Activated CD4-positive, alpha-beta T cell treated with anti-CD3 and anti-CD28 coated beads, Interleukin-2, amount 10 ng/mL, durations not matched to agents 24 days and 14 days (primary cell): ENCODE measurements at regions not wholly inside any gene's neighbourhood (a gene's known extent, or its start where the extent isn't known, plus 50 kb on each side); places are given as distances from the start of the nearest gene placed in this dataset.
"Not testable (repeated sequence)": the region's sequence is repeated elsewhere in the genome, so short reads cannot be mapped to it uniquely, and the experiment has no call there.

ENCODE experiments used
- DNase-seq: peaks from one replicate; pipeline ENCODE4 v3.0.0; 2022
- H3K27ac Mint-ChIP-seq: one replicate; pipeline ENCODE4 v1.8.0; 2022; ENCODE audit warnings: mild to moderate bottlenecking, mixed read lengths
- H3K27me3 Mint-ChIP-seq: one replicate; pipeline ENCODE4 v1.8.0; 2022; ENCODE audit warnings: mixed read lengths
- H3K36me3 Mint-ChIP-seq: one replicate; pipeline ENCODE4 v1.8.0; 2022; ENCODE audit warnings: low read depth, mild to moderate bottlenecking, mixed read lengths
- H3K4me1 Mint-ChIP-seq: one replicate; pipeline ENCODE4 v1.8.0; 2021; ENCODE audit warnings: mixed read lengths
- H3K4me3 Mint-ChIP-seq: one replicate; pipeline ENCODE4 v1.8.0; 2022; ENCODE audit warnings: mild to moderate bottlenecking, moderate library complexity, mixed read lengths
- H3K9me3 Mint-ChIP-seq: one replicate; pipeline ENCODE4 v1.8.0; 2021; ENCODE audit warnings: mixed read lengths
- intact Hi-C: fragments of 100-400 bp; cut with micrococcal nuclease; formaldehyde crosslinking; loops from one replicate; pipeline ENCODE4 v1.15.1; 2023

- Mint-ChIP-seq H3K4me1 (no peaks in the 10 kb centered on the region), H3K27ac (no peak overlapping the region), H3K36me3 (no peaks in the 10 kb centered on the region), H3K4me3 (no peak overlapping the region), H3K9me3 (peaks cover 6% of the 10 kb centered on the region), H3K27me3 (no peaks in the 10 kb centered on the region)
- DNase-seq = no peak
- intact Hi-C loops = no loop called here
These were observed 357.7 kb upstream of the SGO1 start for GRCh38 chr3:20543535-20544226.

DNA sequence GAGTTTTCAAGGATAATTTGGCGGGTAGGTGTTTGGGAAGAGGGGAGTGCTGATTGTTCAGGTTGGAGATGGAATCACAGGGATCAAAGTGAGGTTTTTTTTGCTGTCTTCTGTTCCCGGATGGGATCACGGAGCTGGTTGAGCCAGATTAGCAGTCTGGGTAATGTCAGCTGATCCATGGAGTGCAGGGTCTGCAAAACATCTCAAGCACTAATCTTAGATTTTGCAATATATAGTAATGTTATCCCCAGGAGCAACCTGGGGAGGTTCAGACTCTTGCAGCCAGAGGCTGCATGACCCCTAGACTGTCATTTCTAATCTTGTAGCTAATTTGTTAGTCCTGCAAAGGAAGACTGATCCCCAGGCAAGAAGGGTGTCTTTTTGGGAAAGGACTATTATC is 354.1 kb upstream of the SGO1 start:
- intact Hi-C loops = no loop called here
- H3K9me3 Mint-ChIP-seq = no peaks in the 10 kb centered on the region
- H3K4me1 Mint-ChIP-seq = no peaks in the 10 kb centered on the region
- H3K27ac Mint-ChIP-seq = no peak overlapping the region
- DNase-seq = no peak
- H3K4me3 Mint-ChIP-seq = no peak overlapping the region
- no peaks in the 10 kb centered on the region for H3K27me3 Mint-ChIP-seq
- no peaks in the 10 kb centered on the region for H3K36me3 Mint-ChIP-seq

DNA sequence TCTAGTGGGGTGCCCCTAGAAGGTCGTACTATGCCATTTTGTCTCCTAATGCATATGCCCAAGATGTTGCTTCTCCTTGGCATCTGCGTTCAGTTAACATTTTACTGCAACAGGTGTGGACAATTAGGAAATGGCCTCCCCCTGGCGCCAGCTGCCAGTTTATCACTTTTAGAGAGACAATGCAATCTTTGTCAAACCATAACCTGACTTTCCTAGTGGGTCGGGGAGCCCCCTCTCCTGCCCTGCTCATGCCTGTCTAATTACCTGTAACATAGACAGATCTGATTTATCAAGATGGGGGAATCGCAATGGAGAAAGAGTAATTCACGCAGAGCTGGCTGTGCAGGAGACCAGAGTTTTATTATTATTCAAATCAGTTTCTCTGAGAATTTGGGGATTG is 353.7 kb upstream of the SGO1 start:
- H3K4me3 Mint-ChIP-seq = no peak overlapping the region
- intact Hi-C loops = no loop called here

GRCh38 chr3:20537234-20537633 is 351.2 kb upstream of the SGO1 start:
- H3K36me3 Mint-ChIP-seq = no peaks in the 10 kb centered on the region
- no peaks in the 10 kb centered on the region for H3K4me1 Mint-ChIP-seq
- DNase-seq = no peak
- H3K27ac Mint-ChIP-seq = no peak overlapping the region
- no peak overlapping the region for H3K4me3 Mint-ChIP-seq
- H3K27me3 Mint-ChIP-seq = no peaks in the 10 kb centered on the region
- no peaks in the 10 kb centered on the region for H3K9me3 Mint-ChIP-seq
- intact Hi-C loops = no loop called here

More for the DNA sequence above, 353.7 kb upstream of the SGO1 start:
- no peaks in the 10 kb centered on the region for H3K4me1 Mint-ChIP-seq
- H3K9me3 Mint-ChIP-seq = no peaks in the 10 kb centered on the region
- no peaks in the 10 kb centered on the region for H3K27me3 Mint-ChIP-seq
- no peak for DNase-seq
- no peak overlapping the region for H3K27ac Mint-ChIP-seq
- no peaks in the 10 kb centered on the region for H3K36me3 Mint-ChIP-seq

DNA sequence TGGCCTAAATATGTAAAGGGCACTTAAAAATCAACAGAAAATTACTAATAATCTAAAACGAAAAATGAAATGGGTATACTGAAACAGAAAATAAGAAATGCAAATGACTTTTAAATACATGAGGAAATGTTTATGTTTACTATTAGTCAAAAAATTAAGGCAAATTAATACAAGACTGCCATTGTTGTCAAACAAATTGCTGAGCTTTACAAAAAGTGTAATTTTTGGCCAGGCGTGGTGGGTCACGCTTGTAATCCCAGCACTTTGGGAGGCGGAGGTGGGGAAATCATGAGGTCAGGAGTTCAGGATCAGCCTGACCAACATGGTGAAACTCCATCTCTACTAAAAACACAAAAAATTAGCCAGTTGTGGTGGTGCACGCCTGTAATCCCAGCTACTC is 343.9 kb upstream of the SGO1 start:
- no peak for DNase-seq
- Mint-ChIP-seq H3K27me3 (no peaks in the 10 kb centered on the region), H3K36me3 (no peaks in the 10 kb centered on the region), H3K9me3 (no peaks in the 10 kb centered on the region), H3K4me1 (no peaks in the 10 kb centered on the region), H3K4me3 (no peak overlapping the region), H3K27ac (no peak overlapping the region)
- intact Hi-C loops = no loop called here

- DNase-seq = no peak
- Mint-ChIP-seq H3K9me3 (no peaks in the 10 kb centered on the region), H3K4me3 (no peak overlapping the region), H3K27ac (no peak overlapping the region), H3K27me3 (no peaks in the 10 kb centered on the region), H3K36me3 (no peaks in the 10 kb centered on the region), H3K4me1 (no peaks in the 10 kb centered on the region)
- intact Hi-C loops = no loop called here
These were observed 342.3 kb upstream of the SGO1 start for GRCh38 chr3:20528180-20528770.

- no peaks in the 10 kb centered on the region for H3K27me3 Mint-ChIP-seq
- no peaks in the 10 kb centered on the region for H3K4me1 Mint-ChIP-seq
- no peak overlapping the region for H3K4me3 Mint-ChIP-seq
- no peaks in the 10 kb centered on the region for H3K9me3 Mint-ChIP-seq
- intact Hi-C loops = no loop called here
- no peak overlapping the region for H3K27ac Mint-ChIP-seq
- no peaks in the 10 kb centered on the region for H3K36me3 Mint-ChIP-seq
- DNase-seq = no peak
These were observed 341.4 kb upstream of the SGO1 start for GRCh38 chr3:20527368-20527767.

DNA sequence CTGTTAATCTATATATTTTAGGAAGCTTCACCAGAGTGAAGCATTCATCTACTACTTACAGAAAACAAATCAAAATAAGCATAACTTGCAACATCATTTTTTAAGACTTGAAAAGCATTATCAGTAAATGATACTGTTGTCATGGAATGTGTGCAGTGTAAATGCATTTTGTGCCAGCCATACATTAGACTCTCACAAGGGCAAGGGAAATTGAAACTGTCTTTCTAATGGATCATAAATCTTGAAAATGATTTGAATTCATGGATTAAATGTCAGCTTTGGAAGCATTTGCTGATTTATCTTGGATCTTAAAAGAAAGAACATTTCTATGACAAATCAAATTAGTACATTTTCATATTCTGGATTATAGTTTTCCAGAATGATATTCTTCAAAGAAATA is 338.3 kb upstream of the SGO1 start:
- Mint-ChIP-seq H3K27ac (no peak overlapping the region), H3K27me3 (no peaks in the 10 kb centered on the region), H3K4me1 (no peaks in the 10 kb centered on the region), H3K9me3 (no peaks in the 10 kb centered on the region), H3K4me3 (no peak overlapping the region), H3K36me3 (no peaks in the 10 kb centered on the region)
- intact Hi-C loops = no loop called here
- no peak for DNase-seq

- Mint-ChIP-seq H3K4me3 (no peak overlapping the region), H3K9me3 (no peaks in the 10 kb centered on the region), H3K36me3 (no peaks in the 10 kb centered on the region), H3K27ac (no peak overlapping the region), H3K27me3 (no peaks in the 10 kb centered on the region), H3K4me1 (no peaks in the 10 kb centered on the region)
- DNase-seq = no peak
- intact Hi-C loops = no loop called here
These were observed 337.3 kb upstream of the SGO1 start for GRCh38 chr3:20523293-20523692.

GRCh38 chr3:20517316-20517715 is 331.3 kb upstream of the SGO1 start:
- H3K27me3 Mint-ChIP-seq, H3K27ac Mint-ChIP-seq, intact Hi-C loops, H3K4me1 Mint-ChIP-seq, DNase-seq, H3K4me3 Mint-ChIP-seq, H3K9me3 Mint-ChIP-seq, H3K36me3 Mint-ChIP-seq: not testable (repeated sequence)

DNA sequence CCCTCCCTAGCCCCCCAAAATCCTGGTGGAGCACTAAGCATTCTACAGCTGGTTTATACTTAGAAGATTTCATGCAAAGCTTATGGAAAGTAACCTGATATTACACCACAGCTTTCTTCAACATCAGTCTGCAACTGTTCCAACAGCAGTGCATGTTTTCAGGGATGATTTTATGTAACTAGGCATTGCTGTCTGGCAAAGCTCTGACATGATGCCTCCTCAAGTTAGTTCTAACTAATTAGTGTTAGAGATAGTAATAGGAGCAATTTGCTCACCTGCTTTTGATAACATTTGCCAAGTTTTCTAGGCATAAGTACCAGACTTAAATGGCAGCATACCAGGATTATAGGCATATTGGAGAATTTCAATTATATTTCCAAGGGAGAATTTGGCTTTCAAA is 330.3 kb upstream of the SGO1 start:
- Mint-ChIP-seq H3K36me3 (no peaks in the 10 kb centered on the region), H3K27ac (no peak overlapping the region), H3K4me1 (no peaks in the 10 kb centered on the region), H3K9me3 (no peaks in the 10 kb centered on the region), H3K27me3 (no peaks in the 10 kb centered on the region), H3K4me3 (no peak overlapping the region)
- intact Hi-C loops = no loop called here
- no peak for DNase-seq

GRCh38 chr3:20515834-20516233 is 329.8 kb upstream of the SGO1 start:
- Mint-ChIP-seq H3K27me3 (no peaks in the 10 kb centered on the region), H3K4me1 (no peaks in the 10 kb centered on the region), H3K4me3 (no peak overlapping the region), H3K9me3 (no peaks in the 10 kb centered on the region), H3K27ac (no peak overlapping the region), H3K36me3 (no peaks in the 10 kb centered on the region)
- intact Hi-C loops = no loop called here
- no peak for DNase-seq

- Mint-ChIP-seq H3K36me3 (no peaks in the 10 kb centered on the region), H3K4me1 (no peaks in the 10 kb centered on the region), H3K27ac (no peak overlapping the region), H3K9me3 (peaks cover 4% of the 10 kb centered on the region), H3K27me3 (no peaks in the 10 kb centered on the region), H3K4me3 (no peak overlapping the region)
- DNase-seq = no peak
- intact Hi-C loops = no loop called here
These were observed 326.0 kb upstream of the SGO1 start for GRCh38 chr3:20511863-20512505.

DNA sequence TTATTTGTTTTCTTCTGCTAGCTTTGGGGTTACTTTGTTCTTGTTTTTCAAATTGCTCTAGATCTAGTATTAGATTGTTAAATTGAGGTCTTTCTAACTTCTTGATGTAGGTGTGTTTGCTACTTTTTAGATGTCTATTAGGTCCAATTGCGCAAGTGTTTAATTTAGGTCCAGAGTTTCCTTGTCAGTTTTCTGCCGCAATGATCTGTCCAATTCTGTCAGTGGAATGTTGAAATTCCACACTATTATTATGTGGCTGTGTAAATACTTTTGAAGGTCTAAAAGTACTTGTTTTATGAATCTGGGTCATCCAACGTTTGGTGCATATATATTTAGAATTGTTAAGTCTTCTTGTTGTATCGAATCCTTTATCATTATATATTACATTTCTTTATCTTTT is 324.4 kb upstream of the SGO1 start:
- Mint-ChIP-seq H3K36me3 (no peaks in the 10 kb centered on the region), H3K9me3 (peaks cover 4% of the 10 kb centered on the region), H3K27me3 (no peaks in the 10 kb centered on the region), H3K27ac (no peak overlapping the region), H3K4me3 (no peak overlapping the region), H3K4me1 (no peaks in the 10 kb centered on the region)
- intact Hi-C loops = no loop called here
- no peak for DNase-seq
